ENCODE measurements at regions not wholly inside any gene's neighbourhood (a gene's known extent, or its start where the extent isn't known, plus 50 kb on each side); places are given as distances from the start of the nearest gene placed in this dataset.

- TF ChIP-seq CTCF (IDR thresholded peaks at IDR 0.05 in 4 of 5, conservative IDR thresholded peaks at IDR 0.05 in 1 of 5) = no peak
- no peak for TF ChIP-seq POLR2A (IDR thresholded peaks at IDR 0.05)
These were observed 99.7 kb upstream of the KYNU start for GRCh38 chr2:142777742-142778141.

Data from gastrocnemius medialis (tissue), 4 donors.